Astrocyte (in vitro differentiated cells and primary cell): ENCODE measurements at regions not wholly inside any gene's neighbourhood (a gene's known extent, or its start where the extent isn't known, plus 50 kb on each side); places are given as distances from the start of the nearest gene placed in this dataset.

Experiments used
- CTCF ChIP-seq: IDR thresholded peaks from 2 replicates; pipeline ENCODE4 v1.5.1; 2011; ENCODE audit warnings: low read depth, mild to moderate bottlenecking, inconsistent platforms, low read length, moderate library complexity; ENCODE audit not compliant: insufficient read depth
- EZH2 ChIP-seq: IDR thresholded peaks from 2 replicates; pipeline ENCODE4 v1.6.1; 2012; ENCODE audit warnings: mild to moderate bottlenecking, low read length, inconsistent platforms; ENCODE audit not compliant: insufficient read depth

- no peak for TF ChIP-seq CTCF
- no peak for TF ChIP-seq EZH2
Measured at GRCh38 chr4:138565576-138565975, 323.4 kb upstream of the SLC7A11 start.
